ENCODE measurements at regions not wholly inside any gene's neighbourhood (a gene's known extent, or its start where the extent isn't known, plus 50 kb on each side); places are given as distances from the start of the nearest gene placed in this dataset.

DNA sequence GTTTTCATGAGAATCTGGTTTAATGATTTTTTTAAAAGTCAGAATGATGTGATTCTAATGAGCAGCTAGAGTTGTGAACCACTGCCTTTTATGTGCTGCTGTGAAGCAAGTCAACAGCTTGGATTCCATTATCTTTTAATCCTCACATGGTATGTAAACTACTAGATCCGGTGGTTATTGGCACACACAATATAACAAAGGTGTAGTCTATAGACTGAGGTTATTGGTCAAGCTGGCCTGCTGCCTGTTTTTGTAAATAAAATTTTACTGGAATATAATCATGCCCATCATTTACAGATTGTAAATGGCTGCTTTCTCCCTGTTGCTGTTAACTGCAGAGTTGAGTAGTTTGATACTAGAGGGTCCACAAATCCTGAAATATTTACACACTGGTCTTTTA is 103.1 kb downstream of the OTOL1 start:
- Histone ChIP-seq H3K4me1 (ENCODE audit: control insufficient read depth, insufficient read depth, low read length) (no peaks in the 10 kb centered on the region), H3K9me3 (ENCODE audit: control insufficient read depth, insufficient read depth, low read depth, low read length) (no peaks in the 10 kb centered on the region), H3K27ac (ENCODE audit: extremely low read depth, low read depth, low read length) (no peak overlapping the region), H3K36me3 (ENCODE audit: control insufficient read depth in 2 of 2, insufficient read depth in 1 of 2, low read length in 2 of 2) (no peaks in the 10 kb centered on the region), H3K4me3 (ENCODE audit: low read depth, low read length) (no peak overlapping the region)
- CTCF ChIA-PET: interaction anchor here (0.6 kb wide), 1 partner anchor 26 kb away, joined by 3 read pairs; no protein-coding TSS in a partner anchor
- POLR2A ChIA-PET: no interaction called here
- no peak for TF ChIP-seq ZNF610 (tag by site-specific recombination; IDR thresholded peaks at IDR 0.05; ENCODE audit: borderline replicate concordance)
- no peak for TF ChIP-seq KLF1 (tag by site-specific recombination; IDR thresholded peaks at IDR 0.05)
- no peak for TF ChIP-seq ZFP37 (tag by site-specific recombination; IDR thresholded peaks at IDR 0.05)
- TF ChIP-seq ZNF624 (tag by site-specific recombination; IDR thresholded peaks at IDR 0.05): no peak
- TF ChIP-seq, protein P1, sequence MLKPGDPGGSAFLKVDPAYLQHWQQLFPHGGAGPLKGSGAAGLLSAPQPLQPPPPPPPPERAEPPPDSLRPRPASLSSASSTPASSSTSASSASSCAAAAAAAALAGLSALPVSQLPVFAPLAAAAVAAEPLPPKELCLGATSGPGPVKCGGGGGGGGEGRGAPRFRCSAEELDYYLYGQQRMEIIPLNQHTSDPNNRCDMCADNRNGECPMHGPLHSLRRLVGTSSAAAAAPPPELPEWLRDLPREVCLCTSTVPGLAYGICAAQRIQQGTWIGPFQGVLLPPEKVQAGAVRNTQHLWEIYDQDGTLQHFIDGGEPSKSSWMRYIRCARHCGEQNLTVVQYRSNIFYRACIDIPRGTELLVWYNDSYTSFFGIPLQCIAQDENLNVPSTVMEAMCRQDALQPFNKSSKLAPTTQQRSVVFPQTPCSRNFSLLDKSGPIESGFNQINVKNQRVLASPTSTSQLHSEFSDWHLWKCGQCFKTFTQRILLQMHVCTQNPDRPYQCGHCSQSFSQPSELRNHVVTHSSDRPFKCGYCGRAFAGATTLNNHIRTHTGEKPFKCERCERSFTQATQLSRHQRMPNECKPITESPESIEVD (tag by site-specific recombination; IDR thresholded peaks at IDR 0.05): no peak
- no peak for TF ChIP-seq ZIC2 (tag by site-specific recombination; IDR thresholded peaks at IDR 0.05)
- TF ChIP-seq ZNF521 (tag by site-specific recombination; IDR thresholded peaks at IDR 0.05): no peak
- TF ChIP-seq ZNF626 (tag by site-specific recombination; IDR thresholded peaks at IDR 0.05): no peak

DNA sequence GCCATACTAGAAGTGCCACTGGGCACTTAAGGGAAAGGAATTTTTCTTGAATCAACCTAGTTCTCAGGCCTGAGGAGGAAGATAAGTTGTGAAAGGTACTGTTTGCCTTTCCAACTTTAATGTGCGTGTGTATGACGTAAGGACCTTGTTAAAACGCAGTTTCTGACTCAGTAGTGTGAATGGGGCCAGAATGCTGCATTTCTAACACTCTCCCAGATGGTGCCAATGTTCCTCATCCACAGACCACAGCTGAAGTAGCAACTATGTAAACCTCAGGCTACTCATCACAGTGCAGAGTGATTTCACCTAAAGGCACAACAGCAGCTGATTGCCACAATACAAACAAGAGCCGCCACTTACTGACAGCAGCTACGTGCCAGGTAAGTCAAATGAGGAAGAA is 103.6 kb downstream of the OTOL1 start:
- no peaks in the 10 kb centered on the region for H3K36me3 ChIP-seq (ENCODE audit: control insufficient read depth in 2 of 2, insufficient read depth in 1 of 2, low read length in 2 of 2)
- H3K27ac ChIP-seq (ENCODE audit: extremely low read depth, low read depth, low read length): no peak overlapping the region
- POLR2A ChIA-PET: no interaction called here
- H3K9me3 ChIP-seq (ENCODE audit: control insufficient read depth, insufficient read depth, low read depth, low read length): no peaks in the 10 kb centered on the region
- CTCF ChIA-PET: interaction anchor here (0.6 kb wide), 1 partner anchor 26 kb away, joined by 3 read pairs; no protein-coding TSS in a partner anchor
- TF ChIP-seq ZNF623 (tag by site-specific recombination; IDR thresholded peaks at IDR 0.05) (no peak), ZNF768 (tag by site-specific recombination; IDR thresholded peaks at IDR 0.05) (no peak), YY1 (tag by site-specific recombination; IDR thresholded peaks at IDR 0.05) (no peak), KLF9 (tag by site-specific recombination; IDR thresholded peaks at IDR 0.05; ENCODE audit: low read depth) (no peak), ZSCAN16 (tag by site-specific recombination; IDR thresholded peaks at IDR 0.05) (no peak), KLF1 (tag by site-specific recombination; IDR thresholded peaks at IDR 0.05) (no peak), ZXDB (tag by site-specific recombination; IDR thresholded peaks at IDR 0.05) (no peak), TCF7L2 (IDR thresholded peaks at IDR 0.05; ENCODE audit: borderline replicate concordance, low read depth, low read length) (no peak), ZNF155 (tag by site-specific recombination; IDR thresholded peaks at IDR 0.05) (no peak), KLF16 (tag by site-specific recombination; IDR thresholded peaks at IDR 0.05) (no peak), ZNF16 (tag by site-specific recombination; IDR thresholded peaks at IDR 0.05; ENCODE audit: low read depth) (no peak), ZNF23 (tag by site-specific recombination; IDR thresholded peaks at IDR 0.05; ENCODE audit: borderline replicate concordance) (no peak), ZNF621 (tag by site-specific recombination; IDR thresholded peaks at IDR 0.05) (no peak), ZNF555 (tag by site-specific recombination; conservative IDR thresholded peaks at IDR 0.05) (no peak)
- TF ChIP-seq, protein P2, sequence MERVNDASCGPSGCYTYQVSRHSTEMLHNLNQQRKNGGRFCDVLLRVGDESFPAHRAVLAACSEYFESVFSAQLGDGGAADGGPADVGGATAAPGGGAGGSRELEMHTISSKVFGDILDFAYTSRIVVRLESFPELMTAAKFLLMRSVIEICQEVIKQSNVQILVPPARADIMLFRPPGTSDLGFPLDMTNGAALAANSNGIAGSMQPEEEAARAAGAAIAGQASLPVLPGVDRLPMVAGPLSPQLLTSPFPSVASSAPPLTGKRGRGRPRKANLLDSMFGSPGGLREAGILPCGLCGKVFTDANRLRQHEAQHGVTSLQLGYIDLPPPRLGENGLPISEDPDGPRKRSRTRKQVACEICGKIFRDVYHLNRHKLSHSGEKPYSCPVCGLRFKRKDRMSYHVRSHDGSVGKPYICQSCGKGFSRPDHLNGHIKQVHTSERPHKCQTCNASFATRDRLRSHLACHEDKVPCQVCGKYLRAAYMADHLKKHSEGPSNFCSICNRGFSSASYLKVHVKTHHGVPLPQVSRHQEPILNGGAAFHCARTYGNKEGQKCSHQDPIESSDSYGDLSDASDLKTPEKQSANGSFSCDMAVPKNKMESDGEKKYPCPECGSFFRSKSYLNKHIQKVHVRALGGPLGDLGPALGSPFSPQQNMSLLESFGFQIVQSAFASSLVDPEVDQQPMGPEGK (tag by site-specific recombination; IDR thresholded peaks at IDR 0.05): no peak
- no peaks in the 10 kb centered on the region for H3K4me1 ChIP-seq (ENCODE audit: control insufficient read depth, insufficient read depth, low read length)
- no peak overlapping the region for H3K4me3 ChIP-seq (ENCODE audit: low read depth, low read length)
